ENCODE measurements at regions not wholly inside any gene's neighbourhood (a gene's known extent, or its start where the extent isn't known, plus 50 kb on each side); places are given as distances from the start of the nearest gene placed in this dataset.
A peak's percentile ranks its signal among the peaks of the same experiment; 100 is the strongest.
"Not testable (repeated sequence)": the region's sequence is repeated elsewhere in the genome, so short reads cannot be mapped to it uniquely, and the experiment has no call there.

- Mint-ChIP-seq H3K9me3 (peaks cover 6 to 8% of the 10 kb centered on the region in 2 donors), H3K27me3 (no peaks in the 10 kb centered on the region), H3K4me1 (no peaks in the 10 kb centered on the region), H3K4me3 (no peak overlapping the region), H3K27ac (no peak overlapping the region), H3K36me3 (no peaks in the 10 kb centered on the region)
- no peak for DNase-seq
- ATAC-seq (replicated peaks), result peak in 1 of 2 donors; percentile 14
These were observed 133.8 kb upstream of the TACR3 start for GRCh38 chr4:103853627-103854026.

GRCh38 chr4:103853146-103853545, 133.4 kb upstream of the TACR3 start:
- H3K27ac Mint-ChIP-seq, result no peak overlapping the region
- no peak for ATAC-seq (replicated peaks)
- no peaks in the 10 kb centered on the region for H3K36me3 Mint-ChIP-seq
- no peak overlapping the region for H3K4me3 Mint-ChIP-seq
- H3K4me1 Mint-ChIP-seq, result no peaks in the 10 kb centered on the region
- no peak for DNase-seq
- H3K9me3 Mint-ChIP-seq, result peaks cover 6 to 8% of the 10 kb centered on the region in 2 donors
- no peaks in the 10 kb centered on the region for H3K27me3 Mint-ChIP-seq

DNA sequence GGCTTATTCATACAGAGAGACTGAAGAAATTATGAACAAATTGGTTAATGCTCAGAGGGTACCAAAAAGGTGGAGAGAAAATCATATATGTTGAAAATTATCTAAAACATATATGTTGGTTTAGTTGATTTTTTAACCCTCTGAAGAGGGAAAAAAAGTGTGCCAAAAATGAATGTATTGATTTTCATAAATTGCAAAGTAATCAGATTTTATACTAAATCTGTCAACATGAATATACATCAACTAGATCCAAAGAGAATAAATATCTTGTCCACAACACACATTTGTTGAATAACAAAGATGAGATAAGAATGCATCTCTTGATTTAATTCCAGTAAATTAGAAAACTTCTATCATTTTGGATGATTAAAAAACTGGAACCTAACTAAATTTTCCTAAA, 125.3 kb upstream of the TACR3 start:
- H3K27ac Mint-ChIP-seq, result no peak overlapping the region
- no peak for DNase-seq

GRCh38 chr4:103842637-103843239, 123.0 kb upstream of the TACR3 start:
- H3K27me3 Mint-ChIP-seq, result no peaks in the 10 kb centered on the region
- H3K9me3 Mint-ChIP-seq, result peaks cover 4% of the 10 kb centered on the region in 2 donors
- no peaks in the 10 kb centered on the region for H3K4me1 Mint-ChIP-seq
- H3K4me3 Mint-ChIP-seq, result no peak overlapping the region
- no peak for DNase-seq
- no peak overlapping the region for H3K27ac Mint-ChIP-seq
- H3K36me3 Mint-ChIP-seq, result no peaks in the 10 kb centered on the region
- no peak for ATAC-seq (replicated peaks)

More for the DNA sequence above, 125.3 kb upstream of the TACR3 start:
- peaks cover 8 to 11% of the 10 kb centered on the region in 2 donors for H3K9me3 Mint-ChIP-seq
- H3K36me3 Mint-ChIP-seq, result no peaks in the 10 kb centered on the region
- no peaks in the 10 kb centered on the region for H3K27me3 Mint-ChIP-seq
- H3K4me1 Mint-ChIP-seq, result no peaks in the 10 kb centered on the region
- no peak overlapping the region for H3K4me3 Mint-ChIP-seq
- no peak for ATAC-seq (replicated peaks)

DNA sequence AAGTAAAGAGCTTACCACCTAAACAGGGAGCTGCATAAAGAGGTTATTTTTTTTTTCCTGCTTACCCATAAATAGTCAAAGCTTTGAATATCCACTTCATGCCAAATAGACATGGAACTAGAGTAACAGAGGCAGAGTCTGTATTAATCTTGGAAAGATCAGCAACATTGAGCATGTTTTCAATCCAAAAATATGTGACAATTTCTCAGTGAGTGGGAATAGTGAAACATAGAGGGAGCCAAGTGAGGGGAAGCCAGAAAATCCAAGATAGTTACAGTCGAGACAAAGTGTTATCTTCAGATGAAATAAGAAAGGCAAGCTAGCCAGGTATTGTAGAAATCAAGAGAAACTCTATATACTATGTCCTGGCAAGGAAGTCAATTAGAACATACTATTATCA, 122.3 kb upstream of the TACR3 start:
- ATAC-seq (replicated peaks), result no peak
- Mint-ChIP-seq H3K27ac (no peak overlapping the region), H3K4me1 (no peaks in the 10 kb centered on the region), H3K36me3 (no peaks in the 10 kb centered on the region), H3K27me3 (no peaks in the 10 kb centered on the region), H3K4me3 (no peak overlapping the region), H3K9me3 (peaks cover 4% of the 10 kb centered on the region in 2 donors)
- no peak for DNase-seq

DNA sequence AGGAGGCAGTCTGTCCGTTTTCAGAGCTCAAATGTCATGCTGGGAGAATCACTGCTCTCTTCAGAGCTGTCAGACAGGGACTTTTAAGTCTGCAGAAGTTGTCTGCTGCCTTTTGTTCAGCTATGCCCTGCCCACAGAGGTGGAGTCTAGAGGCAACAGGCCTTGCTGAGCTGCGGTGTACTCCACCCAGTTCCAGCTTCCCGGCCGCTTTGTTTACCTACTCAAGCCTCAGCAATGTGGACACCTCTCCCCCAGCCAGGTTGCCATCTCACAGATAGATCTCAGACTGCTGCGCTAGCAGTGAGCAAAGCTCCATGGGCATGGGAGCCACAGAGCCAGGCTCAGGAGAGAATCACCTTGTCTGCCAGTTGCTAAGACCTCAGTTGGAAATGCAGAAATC, 90.5 kb upstream of the TACR3 start:
- ATAC-seq (replicated peaks); H3K4me3 Mint-ChIP-seq; H3K27me3 Mint-ChIP-seq; H3K27ac Mint-ChIP-seq; H3K9me3 Mint-ChIP-seq; H3K4me1 Mint-ChIP-seq; H3K36me3 Mint-ChIP-seq; DNase-seq: not testable (repeated sequence)

DNA sequence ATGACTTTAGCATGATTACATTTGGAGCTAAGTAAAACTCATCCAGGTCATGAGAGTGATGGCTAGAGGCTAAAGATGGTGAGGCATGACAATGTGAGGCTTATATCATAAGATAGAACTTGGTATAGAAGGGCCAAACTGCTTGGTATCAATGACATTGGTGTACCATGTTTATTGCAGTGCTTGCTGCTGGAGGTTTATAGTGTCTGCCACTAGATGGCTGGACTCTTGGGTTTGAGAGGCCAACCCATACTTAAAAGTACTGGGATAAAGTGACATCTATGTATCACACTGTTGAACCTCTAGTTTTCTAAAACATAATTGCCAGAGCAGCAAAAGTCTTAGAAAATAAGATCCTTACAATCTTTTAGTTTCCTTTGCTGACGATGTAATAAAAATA, 83.0 kb upstream of the TACR3 start:
- Mint-ChIP-seq H3K4me3 (no peak overlapping the region), H3K4me1 (no peaks in the 10 kb centered on the region), H3K27me3 (no peaks in the 10 kb centered on the region), H3K27ac (no peak overlapping the region), H3K36me3 (no peaks in the 10 kb centered on the region), H3K9me3 (peaks cover 2 to 7% of the 10 kb centered on the region in 2 donors)
- no peak for DNase-seq
- ATAC-seq (replicated peaks), result no peak

DNA sequence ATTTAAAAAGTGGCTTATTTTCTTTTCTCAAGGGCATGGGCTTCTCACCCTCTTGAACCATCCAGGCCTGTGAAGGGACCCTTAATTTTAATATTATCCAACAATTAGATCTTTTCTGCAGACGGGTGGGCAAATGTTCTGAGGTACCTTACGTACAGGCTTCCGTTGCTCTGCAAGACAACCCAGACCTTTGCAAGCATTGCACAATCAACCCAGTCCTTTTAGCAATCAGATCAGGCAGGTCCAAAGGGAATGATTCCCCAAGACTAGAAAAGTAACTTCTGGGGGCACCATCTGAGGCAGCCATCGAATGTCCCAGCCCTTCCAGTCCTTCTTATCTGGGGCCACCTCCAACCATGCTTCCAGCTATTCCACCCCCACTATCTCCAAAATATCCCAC, 67.3 kb upstream of the TACR3 start:
- no peak overlapping the region for H3K4me3 Mint-ChIP-seq
- no peaks in the 10 kb centered on the region for H3K27me3 Mint-ChIP-seq
- H3K36me3 Mint-ChIP-seq, result no peaks in the 10 kb centered on the region
- peaks cover 11% of the 10 kb centered on the region in 2 donors for H3K9me3 Mint-ChIP-seq
- no peak overlapping the region for H3K27ac Mint-ChIP-seq
- no peak for DNase-seq
- H3K4me1 Mint-ChIP-seq, result no peaks in the 10 kb centered on the region
- ATAC-seq (replicated peaks), result no peak

GRCh38 chr4:103786593-103786992, 66.8 kb upstream of the TACR3 start:
- Mint-ChIP-seq H3K27ac (no peak overlapping the region), H3K27me3 (no peaks in the 10 kb centered on the region), H3K9me3 (peaks cover 11% of the 10 kb centered on the region in 2 donors), H3K36me3 (no peaks in the 10 kb centered on the region), H3K4me1 (no peaks in the 10 kb centered on the region), H3K4me3 (no peak overlapping the region)
- DNase-seq (no peak), ATAC-seq (replicated peaks) (no peak)

DNA sequence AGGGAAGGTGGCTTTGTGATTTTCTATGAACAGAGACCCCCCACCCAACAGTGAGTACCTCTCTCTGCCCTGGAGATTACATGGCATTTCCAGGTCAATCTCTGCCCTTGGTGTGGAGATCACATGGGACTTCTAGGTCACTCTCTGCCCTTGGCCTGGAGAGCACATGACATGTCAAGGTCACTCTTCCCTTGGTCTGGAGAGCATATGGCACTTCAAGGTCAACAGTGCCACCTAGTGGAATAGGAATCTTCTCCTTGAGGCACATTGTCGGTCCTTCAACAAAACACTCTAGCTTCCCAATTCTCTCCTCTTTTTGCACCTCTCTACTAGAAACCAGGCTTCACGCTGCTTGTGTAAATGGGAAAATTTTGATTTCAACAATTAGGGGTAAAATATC, 66.2 kb upstream of the TACR3 start:
- no peak overlapping the region for H3K27ac Mint-ChIP-seq
- peaks cover 11% of the 10 kb centered on the region in 2 donors for H3K9me3 Mint-ChIP-seq
- no peak for DNase-seq

DNA sequence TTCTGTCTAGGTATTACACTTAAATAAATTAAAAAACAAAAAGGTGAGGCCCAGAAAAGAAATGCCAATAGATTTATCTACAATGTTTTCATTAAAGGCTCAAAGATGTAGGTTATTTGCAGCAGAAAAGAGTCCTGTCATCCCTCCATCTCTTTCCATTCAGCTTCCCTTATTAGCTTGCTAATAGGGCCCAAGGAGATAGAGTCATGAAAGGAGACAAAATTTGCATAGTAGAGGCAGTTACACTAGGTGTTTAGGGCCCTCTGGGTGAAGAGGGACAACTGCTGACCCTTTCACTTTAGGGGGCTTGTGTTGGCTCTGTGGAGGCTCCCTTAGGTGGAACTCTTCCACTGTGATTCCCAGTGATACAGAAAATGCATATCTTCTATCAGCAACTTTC, 58.4 kb upstream of the TACR3 start:
- Mint-ChIP-seq H3K4me3 (no peak overlapping the region), H3K36me3 (no peaks in the 10 kb centered on the region), H3K27ac (no peak overlapping the region), H3K9me3 (no peaks in the 10 kb centered on the region), H3K27me3 (no peaks in the 10 kb centered on the region), H3K4me1 (no peaks in the 10 kb centered on the region)
- DNase-seq, result no peak
- ATAC-seq (replicated peaks), result no peak

More for the DNA sequence above, 66.2 kb upstream of the TACR3 start:
- Mint-ChIP-seq H3K4me3 (no peak overlapping the region), H3K4me1 (no peaks in the 10 kb centered on the region), H3K27me3 (no peaks in the 10 kb centered on the region), H3K36me3 (no peaks in the 10 kb centered on the region)
- no peak for ATAC-seq (replicated peaks)

DNA sequence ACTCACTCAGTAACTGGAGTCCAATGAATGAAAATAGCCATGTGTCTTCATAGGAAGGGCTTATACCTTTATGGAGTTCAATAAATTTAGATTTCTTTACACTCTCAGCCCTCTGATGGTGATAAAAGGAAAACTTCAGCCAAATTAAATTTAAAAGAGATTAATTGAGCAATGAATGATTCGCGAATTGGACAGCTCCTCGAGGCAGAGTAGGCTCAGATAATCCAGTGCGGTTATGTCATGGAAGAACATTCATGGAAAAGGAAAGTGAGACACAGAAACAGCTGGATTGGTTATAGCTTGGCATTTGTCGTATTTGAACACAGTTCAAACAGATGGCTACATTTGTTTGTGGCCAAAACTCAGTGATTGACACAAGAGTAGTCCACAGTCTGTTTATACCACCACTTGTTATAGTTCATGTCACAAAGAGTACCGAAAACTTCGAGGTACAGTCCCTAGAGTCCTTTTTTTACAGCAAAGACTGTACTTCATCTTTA, 54.6 kb upstream of the TACR3 start:
- no peak overlapping the region for H3K27ac Mint-ChIP-seq
- H3K4me3 Mint-ChIP-seq, result no peak overlapping the region
- H3K36me3 Mint-ChIP-seq, result no peaks in the 10 kb centered on the region
- H3K4me1 Mint-ChIP-seq, result no peaks in the 10 kb centered on the region
- no peak for ATAC-seq (replicated peaks)
- DNase-seq, result no peak
- no peaks in the 10 kb centered on the region for H3K27me3 Mint-ChIP-seq
- H3K9me3 Mint-ChIP-seq, result peaks cover 0 to 9% of the 10 kb centered on the region in 2 donors

- DNase-seq (no peak), ATAC-seq (replicated peaks) (no peak)
- H3K9me3 Mint-ChIP-seq, result peaks cover 0 to 9% of the 10 kb centered on the region in 2 donors
- H3K27me3 Mint-ChIP-seq, result no peaks in the 10 kb centered on the region
- no peaks in the 10 kb centered on the region for H3K4me1 Mint-ChIP-seq
- H3K4me3 Mint-ChIP-seq, result no peak overlapping the region
- no peaks in the 10 kb centered on the region for H3K36me3 Mint-ChIP-seq
- H3K27ac Mint-ChIP-seq, result no peak overlapping the region
These were observed 54.0 kb upstream of the TACR3 start for GRCh38 chr4:103773691-103774231.

Measured in stimulated activated naive B cell treated with anti-CD40 and anti-IgM and Interleukin-4, amounts not matched to agents 10 μg/mL and 1 μg/mL and 100 μg/mL, for 72 hours (primary cell).